ENCODE measurements at regions not wholly inside any gene's neighbourhood (a gene's known extent, or its start where the extent isn't known, plus 50 kb on each side); places are given as distances from the start of the nearest gene placed in this dataset.

DNA sequence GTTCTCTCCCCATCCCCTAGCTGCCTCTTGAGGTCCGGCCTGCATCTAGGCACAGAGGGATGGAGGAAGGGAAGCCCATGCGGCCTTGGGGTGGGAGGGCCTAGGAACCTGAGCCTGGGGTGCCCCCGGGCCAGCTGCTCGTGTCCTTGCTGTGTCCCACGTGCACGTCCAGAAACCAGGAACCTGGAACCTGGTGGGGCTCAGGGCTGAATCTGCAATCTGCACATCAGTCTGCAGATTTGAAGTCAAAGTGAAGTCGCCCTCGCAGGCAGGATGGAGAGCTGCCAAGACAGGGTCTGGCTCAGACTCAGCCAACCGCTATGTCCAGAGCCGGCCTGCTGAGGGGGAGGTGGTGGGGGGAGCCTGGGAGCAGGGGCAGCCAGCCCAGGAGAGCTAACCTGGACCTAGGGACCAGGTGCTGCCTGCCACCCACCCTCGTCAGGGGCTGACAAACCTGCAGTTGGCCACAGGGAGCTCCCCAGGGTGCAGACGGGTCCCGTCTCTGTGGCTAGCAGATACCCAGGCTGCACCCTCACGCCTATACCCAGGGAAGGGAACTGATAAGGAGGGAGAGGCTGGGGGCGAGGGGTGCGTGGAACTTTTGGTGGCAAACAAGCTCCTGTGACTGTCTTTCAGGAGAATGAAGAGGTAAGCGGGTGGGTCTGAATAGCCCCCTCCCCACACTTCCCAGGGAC, 103.5 kb upstream of the SIMC1 start:
- peak; percentile 86 for DNase-seq
- H3K9me3 ChIP-seq, result no peaks in the 10 kb centered on the region; the same call in 1 of the 2 replicates
- no peaks in the 10 kb centered on the region for H3K9me2 ChIP-seq
- POLR2A ChIA-PET, result no interaction called here
- no peaks in the 10 kb centered on the region for H3K36me3 ChIP-seq (replicated peaks in 1 of 2; ENCODE audit: control insufficient read depth in 1 of 2, insufficient read depth in 2 of 2, low read length in 1 of 2)
- H3K79me2 ChIP-seq (ENCODE audit: insufficient read depth), result no peaks in the 10 kb centered on the region
- H3K27ac ChIP-seq (ENCODE audit: low read depth in 2 of 2, low read length in 1 of 2), result peak overlapping the region in 1 of 2 experiments; percentile 83; a peak in 2 of 4 replicates
- H3K4me1 ChIP-seq (ENCODE audit: control insufficient read depth in 1 of 2, insufficient read depth in 2 of 2, low read depth in 1 of 2, low read length in 1 of 2), result peaks cover 0 to 21% of the 10 kb centered on the region in 2 experiments; a peak in 2 of 4 replicates
- no peaks in the 10 kb centered on the region for H3F3A ChIP-seq (replicated peaks; ENCODE audit: insufficient read depth)
- no peak overlapping the region for H3K4me3 ChIP-seq (ENCODE audit: low read depth in 2 of 2, low read length in 1 of 2)
- H2AFZ ChIP-seq (ENCODE audit: low read depth), result no peak overlapping the region
- no peak overlapping the region for H3K9ac ChIP-seq
- no peaks in the 10 kb centered on the region for H4K20me1 ChIP-seq (ENCODE audit: insufficient read depth)
- 35% methylated on average over 13 of the region's 17 CpGs for WGBS (ENCODE audit: low lambda C conversion rate)
- no peaks in the 10 kb centered on the region for H3K27me3 ChIP-seq (ENCODE audit: insufficient read depth)
- H3K4me2 ChIP-seq, result no peak overlapping the region
- CTCF ChIA-PET, result interaction anchor here (1.3 kb wide), 1 partner anchor 11 kb away, joined by 5 read pairs; no protein-coding TSS in a partner anchor
- no peak for TF ChIP-seq SIN3A (IDR thresholded peaks at IDR 0.05; ENCODE audit: borderline replicate concordance, low read depth, low read length)
- TF ChIP-seq TCF12 (IDR thresholded peaks at IDR 0.05), result no peak
- TF ChIP-seq, protein P1, sequence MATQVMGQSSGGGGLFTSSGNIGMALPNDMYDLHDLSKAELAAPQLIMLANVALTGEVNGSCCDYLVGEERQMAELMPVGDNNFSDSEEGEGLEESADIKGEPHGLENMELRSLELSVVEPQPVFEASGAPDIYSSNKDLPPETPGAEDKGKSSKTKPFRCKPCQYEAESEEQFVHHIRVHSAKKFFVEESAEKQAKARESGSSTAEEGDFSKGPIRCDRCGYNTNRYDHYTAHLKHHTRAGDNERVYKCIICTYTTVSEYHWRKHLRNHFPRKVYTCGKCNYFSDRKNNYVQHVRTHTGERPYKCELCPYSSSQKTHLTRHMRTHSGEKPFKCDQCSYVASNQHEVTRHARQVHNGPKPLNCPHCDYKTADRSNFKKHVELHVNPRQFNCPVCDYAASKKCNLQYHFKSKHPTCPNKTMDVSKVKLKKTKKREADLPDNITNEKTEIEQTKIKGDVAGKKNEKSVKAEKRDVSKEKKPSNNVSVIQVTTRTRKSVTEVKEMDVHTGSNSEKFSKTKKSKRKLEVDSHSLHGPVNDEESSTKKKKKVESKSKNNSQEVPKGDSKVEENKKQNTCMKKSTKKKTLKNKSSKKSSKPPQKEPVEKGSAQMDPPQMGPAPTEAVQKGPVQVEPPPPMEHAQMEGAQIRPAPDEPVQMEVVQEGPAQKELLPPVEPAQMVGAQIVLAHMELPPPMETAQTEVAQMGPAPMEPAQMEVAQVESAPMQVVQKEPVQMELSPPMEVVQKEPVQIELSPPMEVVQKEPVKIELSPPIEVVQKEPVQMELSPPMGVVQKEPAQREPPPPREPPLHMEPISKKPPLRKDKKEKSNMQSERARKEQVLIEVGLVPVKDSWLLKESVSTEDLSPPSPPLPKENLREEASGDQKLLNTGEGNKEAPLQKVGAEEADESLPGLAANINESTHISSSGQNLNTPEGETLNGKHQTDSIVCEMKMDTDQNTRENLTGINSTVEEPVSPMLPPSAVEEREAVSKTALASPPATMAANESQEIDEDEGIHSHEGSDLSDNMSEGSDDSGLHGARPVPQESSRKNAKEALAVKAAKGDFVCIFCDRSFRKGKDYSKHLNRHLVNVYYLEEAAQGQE (IDR thresholded peaks at IDR 0.05; ENCODE audit: low read depth, low read length), result no peak
- no peak for TF ChIP-seq MEF2A (IDR thresholded peaks at IDR 0.05; ENCODE audit: borderline replicate concordance, low read depth)
- TF ChIP-seq TAF1 (IDR thresholded peaks at IDR 0.05; ENCODE audit: borderline replicate concordance, low read depth, low read length), result no peak
- TF ChIP-seq, protein P2, sequence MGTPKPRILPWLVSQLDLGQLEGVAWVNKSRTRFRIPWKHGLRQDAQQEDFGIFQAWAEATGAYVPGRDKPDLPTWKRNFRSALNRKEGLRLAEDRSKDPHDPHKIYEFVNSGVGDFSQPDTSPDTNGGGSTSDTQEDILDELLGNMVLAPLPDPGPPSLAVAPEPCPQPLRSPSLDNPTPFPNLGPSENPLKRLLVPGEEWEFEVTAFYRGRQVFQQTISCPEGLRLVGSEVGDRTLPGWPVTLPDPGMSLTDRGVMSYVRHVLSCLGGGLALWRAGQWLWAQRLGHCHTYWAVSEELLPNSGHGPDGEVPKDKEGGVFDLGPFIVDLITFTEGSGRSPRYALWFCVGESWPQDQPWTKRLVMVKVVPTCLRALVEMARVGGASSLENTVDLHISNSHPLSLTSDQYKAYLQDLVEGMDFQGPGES (IDR thresholded peaks at IDR 0.05; ENCODE audit: low read depth, low read length), result no peak
- no peak for TF ChIP-seq RAD21 (IDR thresholded peaks at IDR 0.05; ENCODE audit: low read length)
- peak in 1 of 2 experiments; percentile 54; a peak in 1 of 4 replicates for TF ChIP-seq EP300 (IDR thresholded peaks at IDR 0.05; ENCODE audit: borderline replicate concordance in 1 of 2, low read depth in 1 of 2, low read length in 1 of 2)
- TF ChIP-seq RFX5 (IDR thresholded peaks at IDR 0.05; ENCODE audit: low read length), result no peak
- TF ChIP-seq RXRA (IDR thresholded peaks at IDR 0.05; ENCODE audit: borderline replicate concordance, low read depth), result no peak
- no peak for TF ChIP-seq FOSL2 (IDR thresholded peaks at IDR 0.05; ENCODE audit: borderline replicate concordance, low read depth)
- TF ChIP-seq YY1 (IDR thresholded peaks at IDR 0.05; ENCODE audit: low read depth), result no peak
- TF ChIP-seq GABPA (IDR thresholded peaks at IDR 0.05; ENCODE audit: low read depth), result no peak
- TF ChIP-seq RCOR1 (IDR thresholded peaks at IDR 0.05; ENCODE audit: low read length), result peak; percentile 34; the same call in 1 of the 2 replicates
- TF ChIP-seq, protein P3, sequence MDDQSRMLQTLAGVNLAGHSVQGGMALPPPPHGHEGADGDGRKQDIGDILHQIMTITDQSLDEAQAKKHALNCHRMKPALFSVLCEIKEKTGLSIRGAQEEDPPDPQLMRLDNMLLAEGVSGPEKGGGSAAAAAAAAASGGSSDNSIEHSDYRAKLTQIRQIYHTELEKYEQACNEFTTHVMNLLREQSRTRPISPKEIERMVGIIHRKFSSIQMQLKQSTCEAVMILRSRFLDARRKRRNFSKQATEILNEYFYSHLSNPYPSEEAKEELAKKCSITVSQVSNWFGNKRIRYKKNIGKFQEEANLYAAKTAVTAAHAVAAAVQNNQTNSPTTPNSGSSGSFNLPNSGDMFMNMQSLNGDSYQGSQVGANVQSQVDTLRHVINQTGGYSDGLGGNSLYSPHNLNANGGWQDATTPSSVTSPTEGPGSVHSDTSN (IDR thresholded peaks at IDR 0.05), result no peak
- no peak for TF ChIP-seq JUND (IDR thresholded peaks at IDR 0.05)
- TF ChIP-seq EZH2phosphoT487 (IDR thresholded peaks at IDR 0.05; ENCODE audit: borderline replicate concordance, low read depth), result no peak
- TF ChIP-seq USF2 (IDR thresholded peaks at IDR 0.05; ENCODE audit: borderline replicate concordance, low read depth, low read length), result no peak
- no peak for TF ChIP-seq ELF1 (IDR thresholded peaks at IDR 0.05)
- TF ChIP-seq NFIC (IDR thresholded peaks at IDR 0.05; ENCODE audit: borderline replicate concordance), result no peak
- no peak for TF ChIP-seq FOXJ3 (CRISPR knock-in tag; IDR thresholded peaks at IDR 0.05)
- no peak for TF ChIP-seq USF1 (IDR thresholded peaks at IDR 0.05; ENCODE audit: borderline replicate concordance, low read depth)
- no peak for TF ChIP-seq TEAD4 (IDR thresholded peaks at IDR 0.05; ENCODE audit: borderline replicate concordance, insufficient read depth)
- TF ChIP-seq, protein P4, sequence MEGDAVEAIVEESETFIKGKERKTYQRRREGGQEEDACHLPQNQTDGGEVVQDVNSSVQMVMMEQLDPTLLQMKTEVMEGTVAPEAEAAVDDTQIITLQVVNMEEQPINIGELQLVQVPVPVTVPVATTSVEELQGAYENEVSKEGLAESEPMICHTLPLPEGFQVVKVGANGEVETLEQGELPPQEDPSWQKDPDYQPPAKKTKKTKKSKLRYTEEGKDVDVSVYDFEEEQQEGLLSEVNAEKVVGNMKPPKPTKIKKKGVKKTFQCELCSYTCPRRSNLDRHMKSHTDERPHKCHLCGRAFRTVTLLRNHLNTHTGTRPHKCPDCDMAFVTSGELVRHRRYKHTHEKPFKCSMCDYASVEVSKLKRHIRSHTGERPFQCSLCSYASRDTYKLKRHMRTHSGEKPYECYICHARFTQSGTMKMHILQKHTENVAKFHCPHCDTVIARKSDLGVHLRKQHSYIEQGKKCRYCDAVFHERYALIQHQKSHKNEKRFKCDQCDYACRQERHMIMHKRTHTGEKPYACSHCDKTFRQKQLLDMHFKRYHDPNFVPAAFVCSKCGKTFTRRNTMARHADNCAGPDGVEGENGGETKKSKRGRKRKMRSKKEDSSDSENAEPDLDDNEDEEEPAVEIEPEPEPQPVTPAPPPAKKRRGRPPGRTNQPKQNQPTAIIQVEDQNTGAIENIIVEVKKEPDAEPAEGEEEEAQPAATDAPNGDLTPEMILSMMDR (IDR thresholded peaks at IDR 0.05), result no peak
- TF ChIP-seq CHD2 (IDR thresholded peaks at IDR 0.05; ENCODE audit: low read length, partially characterized antibody), result peak; percentile 74
